ENCODE measurements at regions not wholly inside any gene's neighbourhood (a gene's known extent, or its start where the extent isn't known, plus 50 kb on each side); places are given as distances from the start of the nearest gene placed in this dataset.

DNA sequence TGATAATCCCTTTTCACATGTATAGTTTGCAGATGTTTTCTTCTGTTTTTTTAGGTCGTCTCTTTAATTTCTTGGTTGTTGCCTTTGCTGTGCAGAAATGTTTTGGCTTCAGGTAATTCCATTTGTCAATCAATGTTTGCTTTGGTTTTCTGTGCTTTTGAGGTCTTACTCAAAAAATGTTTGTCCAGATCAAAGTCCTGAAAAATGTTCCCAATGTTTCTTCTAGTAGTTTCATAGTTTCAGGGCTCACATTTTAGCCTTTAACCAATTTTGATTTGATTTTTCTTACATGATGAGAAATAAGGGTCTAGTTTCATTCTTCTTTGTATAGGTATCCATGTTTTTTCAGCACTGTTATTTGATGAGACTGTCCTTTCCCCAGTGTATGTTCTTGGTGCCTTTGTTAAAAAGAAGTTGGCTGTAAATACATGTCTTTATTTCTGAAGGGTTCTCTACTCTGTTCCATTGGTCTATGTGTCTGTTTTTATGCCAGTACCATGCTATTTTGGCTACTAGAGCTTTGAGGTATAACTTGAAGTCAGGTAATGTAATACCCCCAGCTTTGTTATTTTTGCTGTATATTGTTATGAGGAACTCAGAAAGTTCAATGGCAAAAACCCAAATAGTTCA is 578.7 kb upstream of the SEL1L start:
- Histone ChIP-seq H3K4me1 (ENCODE audit: low read depth) (no peaks in the 10 kb centered on the region), H3K36me3 (ENCODE audit: low read depth) (no peaks in the 10 kb centered on the region), H3K4me3 (no peak overlapping the region), H3K9me3 (no peaks in the 10 kb centered on the region)
- intact Hi-C loops (cut with DNase I, micrococcal nuclease): no loop called here
- ATAC-seq: no peak
- TF ChIP-seq, protein P1, sequence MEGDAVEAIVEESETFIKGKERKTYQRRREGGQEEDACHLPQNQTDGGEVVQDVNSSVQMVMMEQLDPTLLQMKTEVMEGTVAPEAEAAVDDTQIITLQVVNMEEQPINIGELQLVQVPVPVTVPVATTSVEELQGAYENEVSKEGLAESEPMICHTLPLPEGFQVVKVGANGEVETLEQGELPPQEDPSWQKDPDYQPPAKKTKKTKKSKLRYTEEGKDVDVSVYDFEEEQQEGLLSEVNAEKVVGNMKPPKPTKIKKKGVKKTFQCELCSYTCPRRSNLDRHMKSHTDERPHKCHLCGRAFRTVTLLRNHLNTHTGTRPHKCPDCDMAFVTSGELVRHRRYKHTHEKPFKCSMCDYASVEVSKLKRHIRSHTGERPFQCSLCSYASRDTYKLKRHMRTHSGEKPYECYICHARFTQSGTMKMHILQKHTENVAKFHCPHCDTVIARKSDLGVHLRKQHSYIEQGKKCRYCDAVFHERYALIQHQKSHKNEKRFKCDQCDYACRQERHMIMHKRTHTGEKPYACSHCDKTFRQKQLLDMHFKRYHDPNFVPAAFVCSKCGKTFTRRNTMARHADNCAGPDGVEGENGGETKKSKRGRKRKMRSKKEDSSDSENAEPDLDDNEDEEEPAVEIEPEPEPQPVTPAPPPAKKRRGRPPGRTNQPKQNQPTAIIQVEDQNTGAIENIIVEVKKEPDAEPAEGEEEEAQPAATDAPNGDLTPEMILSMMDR (IDR thresholded peaks at IDR 0.05): no peak
- no peak for DNase-seq

DNA sequence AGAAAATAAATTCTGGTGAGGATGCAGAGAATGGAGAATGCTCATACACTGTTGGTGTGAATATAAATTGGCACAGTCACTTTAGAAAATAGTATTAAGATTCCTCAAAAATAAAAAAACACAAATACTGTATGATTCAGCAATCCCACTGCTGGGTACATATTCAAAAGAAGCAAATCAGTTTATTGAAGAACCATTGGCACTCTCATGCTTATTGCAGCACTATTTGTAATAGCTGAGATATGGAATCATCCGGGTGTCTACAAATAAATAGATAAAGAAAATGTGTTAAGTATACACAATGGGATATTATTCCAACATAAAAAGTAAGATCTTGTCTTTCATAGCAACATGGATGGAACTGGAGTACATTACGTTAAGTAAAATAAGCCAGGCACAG is 579.4 kb upstream of the SEL1L start:
- H3K4me3 ChIP-seq: no peak overlapping the region
- DNase-seq: no peak
- H3K9me3 ChIP-seq: no peaks in the 10 kb centered on the region
- H3K36me3 ChIP-seq (ENCODE audit: low read depth): no peaks in the 10 kb centered on the region
- H3K4me1 ChIP-seq (ENCODE audit: low read depth): no peaks in the 10 kb centered on the region
- intact Hi-C loops (cut with DNase I, micrococcal nuclease): no loop called here
- no peak for ATAC-seq
- TF ChIP-seq, protein P1 (IDR thresholded peaks at IDR 0.05): no peak

DNA sequence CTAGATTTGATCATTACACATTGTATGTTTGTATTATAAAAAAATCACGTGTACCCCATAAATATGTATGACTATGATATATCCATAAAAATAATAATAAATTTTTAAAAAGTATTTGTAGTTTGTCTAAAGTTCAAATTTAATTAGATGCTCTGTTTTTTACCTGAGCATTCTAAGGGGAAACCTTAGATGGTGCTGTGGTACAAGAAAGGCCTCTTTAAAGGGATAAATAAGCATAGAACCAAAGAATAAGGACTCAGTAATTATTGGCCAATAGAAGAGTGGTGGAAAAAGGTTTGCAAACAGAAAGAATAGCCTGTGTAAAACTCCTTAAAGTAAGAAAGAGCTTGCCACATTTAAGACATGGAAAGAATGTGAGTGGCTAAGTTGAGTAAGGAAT is 580.1 kb upstream of the SEL1L start:
- H3K9me3 ChIP-seq: peaks cover 4% of the 10 kb centered on the region
- no peak overlapping the region for H3K4me3 ChIP-seq
- DNase-seq (no peak), ATAC-seq (no peak)
- H3K36me3 ChIP-seq (ENCODE audit: low read depth): no peaks in the 10 kb centered on the region
- TF ChIP-seq, protein P1 (IDR thresholded peaks at IDR 0.05): no peak
- no peaks in the 10 kb centered on the region for H3K4me1 ChIP-seq (ENCODE audit: low read depth)
- intact Hi-C loops (cut with DNase I, micrococcal nuclease): no loop called here

DNA sequence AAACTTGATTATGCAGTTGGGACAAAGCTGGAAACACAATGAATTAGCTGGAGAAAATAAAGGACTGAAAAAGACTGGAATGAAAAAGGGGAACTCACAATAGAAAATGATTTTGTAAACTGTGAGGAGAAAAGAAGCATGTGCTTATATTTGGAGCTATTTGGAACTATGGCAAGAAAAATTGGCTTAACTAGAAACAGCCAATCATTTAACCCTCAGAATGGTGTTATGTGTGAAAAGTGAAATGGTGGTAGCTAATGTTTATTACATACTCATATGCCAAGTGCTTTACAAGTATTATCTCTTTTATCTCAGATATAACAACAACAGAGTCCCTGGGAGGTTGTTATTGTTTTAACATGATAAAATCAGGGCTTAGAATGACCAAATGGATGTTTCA is 583.1 kb upstream of the SEL1L start:
- no peak for DNase-seq
- H3K36me3 ChIP-seq (ENCODE audit: low read depth): no peaks in the 10 kb centered on the region
- H3K9me3 ChIP-seq: peaks cover 9% of the 10 kb centered on the region
- no peaks in the 10 kb centered on the region for H3K4me1 ChIP-seq (ENCODE audit: low read depth)
- H3K4me3 ChIP-seq: no peak overlapping the region
- TF ChIP-seq, protein P1 (IDR thresholded peaks at IDR 0.05): no peak
- no peak for ATAC-seq
- intact Hi-C loops (cut with DNase I, micrococcal nuclease): no loop called here

DNA sequence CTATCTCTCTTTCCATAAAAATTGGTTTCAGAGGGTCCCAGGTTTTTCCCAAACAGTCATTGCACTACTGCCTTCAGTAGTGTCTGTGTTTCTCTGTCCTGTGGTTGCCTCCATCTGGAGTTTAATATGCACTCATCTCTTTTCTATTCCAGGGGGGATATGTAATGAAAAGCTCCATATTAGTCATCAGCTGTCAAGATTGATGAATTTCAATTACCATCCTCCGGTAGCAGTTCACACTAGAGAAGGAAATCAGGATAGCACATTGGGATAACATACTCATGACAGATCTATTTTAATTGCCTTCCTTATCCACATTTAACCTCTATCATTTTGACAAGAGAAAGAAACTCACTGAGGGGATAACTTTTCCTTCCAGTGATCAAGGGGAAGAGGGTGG is 589.0 kb upstream of the SEL1L start:
- Histone ChIP-seq H3K4me1 (ENCODE audit: low read depth) (no peaks in the 10 kb centered on the region), H3K4me3 (no peak overlapping the region), H3K36me3 (ENCODE audit: low read depth) (no peaks in the 10 kb centered on the region), H3K9me3 (peaks cover 9% of the 10 kb centered on the region)
- ATAC-seq (no peak), DNase-seq (no peak)
- TF ChIP-seq, protein P1 (IDR thresholded peaks at IDR 0.05): no peak
- intact Hi-C loops (cut with DNase I, micrococcal nuclease): no loop called here

DNA sequence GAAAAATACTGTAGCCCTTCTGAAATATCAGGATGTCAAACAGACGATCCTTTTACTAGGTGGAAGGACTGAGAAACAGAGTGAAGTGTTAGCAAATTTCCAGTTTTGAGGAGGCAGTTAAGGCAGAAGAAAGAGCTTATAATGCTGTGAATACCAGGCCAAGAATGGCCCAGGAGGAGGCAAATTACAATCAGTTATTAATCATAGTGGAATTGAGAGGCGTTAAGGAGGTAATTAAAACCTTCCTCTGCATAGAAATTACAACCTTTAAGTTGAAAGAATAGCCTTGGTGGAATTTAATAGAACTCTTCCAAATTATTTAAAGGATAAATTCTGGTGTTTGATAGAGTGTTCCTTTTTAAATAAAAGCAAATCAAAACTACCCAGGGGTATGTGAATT is 590.9 kb upstream of the SEL1L start:
- ATAC-seq (no peak), DNase-seq (no peak)
- H3K4me1 ChIP-seq (ENCODE audit: low read depth): no peaks in the 10 kb centered on the region
- peaks cover 5% of the 10 kb centered on the region for H3K9me3 ChIP-seq
- no peaks in the 10 kb centered on the region for H3K36me3 ChIP-seq (ENCODE audit: low read depth)
- TF ChIP-seq, protein P1 (IDR thresholded peaks at IDR 0.05): no peak
- intact Hi-C loops (cut with DNase I, micrococcal nuclease): no loop called here
- H3K4me3 ChIP-seq: no peak overlapping the region

All from mucosa of descending colon (tissue), 3 donors.